ENCODE measurements at regions not wholly inside any gene's neighbourhood (a gene's known extent, or its start where the extent isn't known, plus 50 kb on each side); places are given as distances from the start of the nearest gene placed in this dataset.

- WGBS (ENCODE audit: insufficient coverage) = no CpG with 5 or more reads among the region's 4 CpGs
- Histone ChIP-seq H3K4me2 (replicated peaks; ENCODE audit: low read depth, low read length, poor library complexity, severe bottlenecking) (no peak overlapping the region), H3K4me1 (ENCODE audit: control insufficient read depth in 2 of 2, insufficient read depth in 2 of 2, low read length in 2 of 2) (no peaks in the 10 kb centered on the region), H3K9ac (ENCODE audit: low read length) (no peak overlapping the region), H3K27ac (ENCODE audit: low read length in 2 of 2) (no peak overlapping the region), H3K79me2 (ENCODE audit: control insufficient read depth, insufficient read depth, low read length) (no peaks in the 10 kb centered on the region), H2AFZ (ENCODE audit: insufficient read depth, low read depth, low read length, poor library complexity, severe bottlenecking) (no peak overlapping the region), H4K20me1 (ENCODE audit: control insufficient read depth, insufficient read depth, low read length, poor library complexity, severe bottlenecking) (no peaks in the 10 kb centered on the region), H3K36me3 (replicated peaks in 1 of 2; ENCODE audit: control extremely low read depth in 1 of 2, control insufficient read depth in 1 of 2, extremely low read depth in 1 of 2, insufficient read depth in 2 of 2, low read length in 1 of 2) (no peaks in the 10 kb centered on the region), H3K4me3 (ENCODE audit: control extremely low read depth in 1 of 5, extremely low read depth in 1 of 5, insufficient read depth in 1 of 5, low read depth in 2 of 5, low read length in 4 of 5) (no peak overlapping the region), H3K9me3 (ENCODE audit: control extremely low read depth in 1 of 3, control insufficient read depth in 2 of 3, insufficient read depth in 1 of 3, low read length in 2 of 3) (peaks cover 0 to 1% (median 0%) of the 10 kb centered on the region in 3 donors), H3K27me3 (replicated peaks in 1 of 4; ENCODE audit: control extremely low read depth in 1 of 4, control insufficient read depth in 3 of 4, insufficient read depth in 4 of 4, low read length in 3 of 4) (no peaks in the 10 kb centered on the region)
- TF ChIP-seq CTCF (IDR thresholded peaks at IDR 0.05) (no peak), EZH2 (IDR thresholded peaks at IDR 0.05; ENCODE audit: borderline replicate concordance, insufficient read depth, low read depth, low read length, poor library complexity, severe bottlenecking) (no peak)
- H3K27ac Mint-ChIP-seq = no peak overlapping the region
- ChIA-PET POLR2A (no interaction called here), CTCF (no interaction called here)
- intact Hi-C loops (cut with micrococcal nuclease) = no loop called here
- H3K9me3 Mint-ChIP-seq (ENCODE audit: insufficient read depth) = peaks cover 3% of the 10 kb centered on the region
- ATAC-seq (ENCODE audit: low read depth) (no peak), DNase-seq (no peak)
- no peak overlapping the region for H3K4me3 Mint-ChIP-seq
- no peaks in the 10 kb centered on the region for H3K4me1 Mint-ChIP-seq
- H3K27me3 Mint-ChIP-seq = no peaks in the 10 kb centered on the region
Observed at GRCh38 chr4:125781651-125782050, 466.9 kb downstream of the FAT4 start.

GRCh38 chr4:125784741-125785140, 470.0 kb downstream of the FAT4 start:
- CTCF ChIA-PET = no interaction called here
- no peak for ATAC-seq (ENCODE audit: low read depth)

More at GRCh38 chr4:125784741-125785140, 470.0 kb downstream of the FAT4 start:
- Mint-ChIP-seq H3K9me3 (ENCODE audit: insufficient read depth) (no peaks in the 10 kb centered on the region), H3K27me3 (no peaks in the 10 kb centered on the region), H3K4me1 (no peaks in the 10 kb centered on the region), H3K4me3 (no peak overlapping the region), H3K27ac (no peak overlapping the region)
- Histone ChIP-seq H4K20me1 (ENCODE audit: control insufficient read depth, insufficient read depth, low read length, poor library complexity, severe bottlenecking) (no peaks in the 10 kb centered on the region), H3K27ac (ENCODE audit: low read length in 2 of 2) (no peak overlapping the region), H3K9me3 (ENCODE audit: control extremely low read depth in 1 of 3, control insufficient read depth in 2 of 3, insufficient read depth in 1 of 3, low read length in 2 of 3) (no peaks in the 10 kb centered on the region), H3K36me3 (replicated peaks in 1 of 2; ENCODE audit: control extremely low read depth in 1 of 2, control insufficient read depth in 1 of 2, extremely low read depth in 1 of 2, insufficient read depth in 2 of 2, low read length in 1 of 2) (no peaks in the 10 kb centered on the region), H3K4me3 (ENCODE audit: control extremely low read depth in 1 of 5, extremely low read depth in 1 of 5, insufficient read depth in 1 of 5, low read depth in 2 of 5, low read length in 4 of 5) (no peak overlapping the region), H3K9ac (ENCODE audit: low read length) (no peak overlapping the region), H3K4me1 (ENCODE audit: control insufficient read depth in 2 of 2, insufficient read depth in 2 of 2, low read length in 2 of 2) (no peaks in the 10 kb centered on the region), H3K79me2 (ENCODE audit: control insufficient read depth, insufficient read depth, low read length) (no peaks in the 10 kb centered on the region), H3K27me3 (replicated peaks in 1 of 4; ENCODE audit: control extremely low read depth in 1 of 4, control insufficient read depth in 3 of 4, insufficient read depth in 4 of 4, low read length in 3 of 4) (no peaks in the 10 kb centered on the region), H2AFZ (ENCODE audit: insufficient read depth, low read depth, low read length, poor library complexity, severe bottlenecking) (no peak overlapping the region), H3K4me2 (replicated peaks; ENCODE audit: low read depth, low read length, poor library complexity, severe bottlenecking) (no peak overlapping the region)
- POLR2A ChIA-PET = no interaction called here
- intact Hi-C loops (cut with micrococcal nuclease) = no loop called here
- DNase-seq = no peak
- TF ChIP-seq EZH2 (IDR thresholded peaks at IDR 0.05; ENCODE audit: borderline replicate concordance, insufficient read depth, low read depth, low read length, poor library complexity, severe bottlenecking) (no peak), CTCF (IDR thresholded peaks at IDR 0.05) (no peak)

Data from B cell (primary cell).